NCI-H2171 treated with DMSO at 0.1 percent for 48 hours (cell line): ENCODE measurements at regions not wholly inside any gene's neighbourhood (a gene's known extent, or its start where the extent isn't known, plus 50 kb on each side); places are given as distances from the start of the nearest gene placed in this dataset.

Source experiments
- DNase-seq: peaks from one replicate; lab custom pipeline; 2025; lab: John Stamatoyannopoulos, UW

GRCh38 chr12:54711669-54712068 lies 63.5 kb upstream of the DCD start:
- DNase-seq: no peak

DNA sequence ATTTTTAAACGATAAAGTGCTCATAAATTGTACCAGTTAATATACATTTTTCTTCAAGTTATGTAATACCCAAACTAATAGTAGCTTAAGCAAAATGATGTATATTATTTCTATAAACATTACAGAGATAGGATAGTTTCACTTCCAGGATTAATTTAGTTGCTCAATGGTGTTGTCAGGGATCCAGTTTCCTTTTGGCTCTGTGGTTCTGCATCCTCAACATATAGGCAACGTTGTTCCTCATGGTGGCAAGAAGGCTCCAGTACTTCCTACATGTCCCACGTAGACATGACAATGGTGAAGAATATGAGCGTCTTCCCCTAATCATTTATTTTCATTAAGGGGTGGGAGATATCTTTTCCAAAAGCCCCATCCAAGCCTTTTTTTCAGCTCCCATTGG lies 60.7 kb upstream of the DCD start:
- no peak for DNase-seq

DNA sequence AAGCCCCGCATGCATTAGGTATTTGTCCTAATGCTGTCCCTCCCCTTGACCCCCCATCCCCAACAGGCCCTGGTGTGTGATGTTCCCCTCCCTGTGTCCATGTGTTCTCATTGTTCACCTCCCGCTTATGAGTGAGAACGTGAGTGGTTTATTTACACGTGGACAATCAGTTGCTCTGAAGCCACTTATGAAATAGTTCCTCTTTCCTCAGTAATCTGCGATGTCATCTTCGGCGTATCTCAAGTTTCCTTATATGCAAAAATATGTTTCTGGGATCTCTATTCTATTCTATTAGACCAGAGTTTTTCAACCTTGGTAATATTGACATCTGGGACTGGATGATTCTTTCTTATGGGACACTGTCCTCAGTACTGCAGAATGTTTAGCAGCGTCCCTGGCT lies 56.0 kb upstream of the DCD start:
- no peak for DNase-seq

DNA sequence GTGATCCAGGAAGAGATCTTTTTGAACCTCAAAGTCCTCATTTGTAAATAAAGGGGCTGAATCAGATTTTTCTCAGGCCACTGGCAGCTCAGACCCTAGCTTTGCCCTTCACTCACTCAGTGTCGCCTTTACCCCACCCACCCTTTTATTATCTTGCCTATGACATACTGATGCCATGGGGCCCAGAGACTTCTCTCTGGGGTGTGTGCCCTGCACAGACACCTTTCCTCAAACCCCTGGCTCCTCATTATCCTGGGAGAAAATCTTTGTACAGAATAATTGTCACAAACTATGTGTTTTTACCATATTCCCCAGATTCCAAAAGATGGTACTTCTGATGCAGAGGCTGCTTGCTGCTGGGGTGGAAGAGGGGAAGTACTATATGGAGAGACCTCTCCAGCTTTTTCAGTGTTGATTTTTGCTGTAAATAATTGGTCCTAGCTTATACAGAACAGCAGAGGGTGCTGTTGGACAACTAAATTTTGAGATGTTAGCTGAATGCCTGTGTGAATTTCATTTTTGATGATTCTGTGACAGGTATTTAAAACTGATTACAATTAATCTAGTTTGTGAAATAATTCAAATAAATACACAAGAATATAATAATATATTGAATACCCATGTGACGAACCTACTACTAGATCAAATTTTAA lies 53.9 kb upstream of the DCD start:
- DNase-seq: peak; percentile 46

GRCh38 chr12:54700849-54701248 lies 52.7 kb upstream of the DCD start:
- DNase-seq: no peak

- no peak for DNase-seq
These were observed 52.1 kb upstream of the DCD start for GRCh38 chr12:54700301-54700700.
